Ascending aorta (tissue), 2 donors: ENCODE measurements at regions not wholly inside any gene's neighbourhood (a gene's known extent, or its start where the extent isn't known, plus 50 kb on each side); places are given as distances from the start of the nearest gene placed in this dataset.
"Not testable (repeated sequence)": the region's sequence is repeated elsewhere in the genome, so short reads cannot be mapped to it uniquely, and the experiment has no call there.

Source experiments
- DNase-seq, 2 donors: peaks; one replicate each; pipeline ENCODE4 v3.0.0-alpha.2; 2019; ENCODE audit warnings: low spot score in 2 of 2
- H3K27ac ChIP-seq, 2 donors: fragments of 200-600 bp; sonication (generic); one replicate each; pipeline ENCODE4 v1.5.1; 2016 to 2017; ENCODE audit warnings: mild to moderate bottlenecking in 1 of 2
- H3K27me3 ChIP-seq: fragments of 200-600 bp; sonication (generic); one replicate; pipeline ENCODE4 v1.5.1; 2017
- H3K36me3 ChIP-seq, 2 donors: fragments of 200-600 bp; sonication (generic); one replicate each; pipeline ENCODE4 v1.5.1; 2016
- H3K4me1 ChIP-seq, 2 donors: fragments of 200-600 bp; sonication (generic); one replicate each; pipeline ENCODE4 v1.5.1; 2016 to 2017; ENCODE audit warnings: mild to moderate bottlenecking in 1 of 2
- H3K4me3 ChIP-seq, 2 donors: fragments of 200-600 bp; sonication (generic); one replicate each; pipeline ENCODE4 v1.5.1; 2016 to 2017; ENCODE audit warnings: mild to moderate bottlenecking in 1 of 2
- H3K9me3 ChIP-seq, 2 donors: fragments of 200-600 bp; sonication (generic); one replicate each; pipeline ENCODE4 v1.5.1; 2016
- intact Hi-C: fragments of 100-400 bp; cut with DNase I; formaldehyde crosslinking; loops from one replicate; pipeline ENCODE4 v1.15.1; 2023

GRCh38 chr1:234811824-234812223 is 201.8 kb upstream of the IRF2BP2 start:
- H3K27ac ChIP-seq, H3K9me3 ChIP-seq, H3K36me3 ChIP-seq, H3K4me1 ChIP-seq, intact Hi-C loops, H3K27me3 ChIP-seq, H3K4me3 ChIP-seq: not testable (repeated sequence)
- DNase-seq = peak in 1 of 2 donors; percentile 54

- peak in 1 of 2 donors; percentile 18 for DNase-seq
- H3K27ac ChIP-seq, H3K36me3 ChIP-seq, H3K4me3 ChIP-seq, H3K4me1 ChIP-seq, intact Hi-C loops, H3K9me3 ChIP-seq, H3K27me3 ChIP-seq: not testable (repeated sequence)
Observed at GRCh38 chr1:234810726-234811125, 200.7 kb upstream of the IRF2BP2 start.

GRCh38 chr1:234809854-234810245 is 199.9 kb upstream of the IRF2BP2 start:
- H3K4me1 ChIP-seq, intact Hi-C loops, H3K4me3 ChIP-seq, H3K36me3 ChIP-seq, DNase-seq, H3K9me3 ChIP-seq, H3K27me3 ChIP-seq: not testable (repeated sequence)
- H3K27ac ChIP-seq = peak overlapping the region in 1 of 2 donors; percentile 47

- H3K4me3 ChIP-seq, H3K4me1 ChIP-seq, H3K36me3 ChIP-seq, H3K27me3 ChIP-seq, intact Hi-C loops, H3K9me3 ChIP-seq: not testable (repeated sequence)
- DNase-seq = peak; percentile 33 to 89
- peak overlapping the region in 1 of 2 donors; percentile 47 for H3K27ac ChIP-seq
Observed at GRCh38 chr1:234808943-234809853, 199.2 kb upstream of the IRF2BP2 start.

- H3K36me3 ChIP-seq, DNase-seq, H3K9me3 ChIP-seq, H3K4me3 ChIP-seq, H3K27me3 ChIP-seq, H3K4me1 ChIP-seq, intact Hi-C loops: not testable (repeated sequence)
- H3K27ac ChIP-seq = peak overlapping the region in 1 of 2 donors; percentile 37
Observed at GRCh38 chr1:234808459-234808858, 198.5 kb upstream of the IRF2BP2 start.

GRCh38 chr1:234807705-234808104 is 197.7 kb upstream of the IRF2BP2 start:
- H3K27ac ChIP-seq, H3K4me3 ChIP-seq, H3K27me3 ChIP-seq, H3K36me3 ChIP-seq, intact Hi-C loops, H3K9me3 ChIP-seq, H3K4me1 ChIP-seq: not testable (repeated sequence)
- DNase-seq = peak in 1 of 2 donors; percentile 40

GRCh38 chr1:234802586-234802985 is 192.6 kb upstream of the IRF2BP2 start:
- H3K9me3 ChIP-seq, intact Hi-C loops, H3K27me3 ChIP-seq, H3K36me3 ChIP-seq, H3K4me1 ChIP-seq, H3K4me3 ChIP-seq, H3K27ac ChIP-seq: not testable (repeated sequence)
- peak in 1 of 2 donors; percentile 31 for DNase-seq

GRCh38 chr1:234801636-234802035 is 191.7 kb upstream of the IRF2BP2 start:
- H3K9me3 ChIP-seq, intact Hi-C loops, H3K4me1 ChIP-seq, H3K27ac ChIP-seq, H3K27me3 ChIP-seq, H3K4me3 ChIP-seq, H3K36me3 ChIP-seq: not testable (repeated sequence)
- DNase-seq = peak in 1 of 2 donors; percentile 37

GRCh38 chr1:234801147-234801546 is 191.2 kb upstream of the IRF2BP2 start:
- H3K4me1 ChIP-seq, H3K27ac ChIP-seq, H3K27me3 ChIP-seq, H3K4me3 ChIP-seq, DNase-seq, H3K36me3 ChIP-seq, H3K9me3 ChIP-seq, intact Hi-C loops: not testable (repeated sequence)

GRCh38 chr1:234800563-234800962 is 190.6 kb upstream of the IRF2BP2 start:
- H3K4me1 ChIP-seq, intact Hi-C loops, H3K4me3 ChIP-seq, H3K27ac ChIP-seq, H3K27me3 ChIP-seq, H3K36me3 ChIP-seq, H3K9me3 ChIP-seq: not testable (repeated sequence)
- DNase-seq = peak in 1 of 2 donors; percentile 58

GRCh38 chr1:234799021-234799689 is 189.2 kb upstream of the IRF2BP2 start:
- H3K27me3 ChIP-seq, H3K4me3 ChIP-seq, H3K9me3 ChIP-seq, H3K27ac ChIP-seq, DNase-seq, intact Hi-C loops, H3K36me3 ChIP-seq, H3K4me1 ChIP-seq: not testable (repeated sequence)

- H3K27ac ChIP-seq, H3K27me3 ChIP-seq, H3K36me3 ChIP-seq, H3K4me3 ChIP-seq, intact Hi-C loops, H3K9me3 ChIP-seq, DNase-seq, H3K4me1 ChIP-seq: not testable (repeated sequence)
Observed at GRCh38 chr1:234797216-234797615, 187.2 kb upstream of the IRF2BP2 start.

- H3K4me1 ChIP-seq, H3K27me3 ChIP-seq, H3K4me3 ChIP-seq, H3K9me3 ChIP-seq, H3K27ac ChIP-seq, DNase-seq, intact Hi-C loops, H3K36me3 ChIP-seq: not testable (repeated sequence)
Observed at GRCh38 chr1:234796438-234796792, 186.4 kb upstream of the IRF2BP2 start.

GRCh38 chr1:234795711-234796437 is 185.9 kb upstream of the IRF2BP2 start:
- H3K4me1 ChIP-seq, H3K4me3 ChIP-seq, H3K9me3 ChIP-seq, DNase-seq, H3K36me3 ChIP-seq, H3K27me3 ChIP-seq, H3K27ac ChIP-seq, intact Hi-C loops: not testable (repeated sequence)
